Tongue (tissue), 1 donor: ENCODE measurements at regions not wholly inside any gene's neighbourhood (a gene's known extent, or its start where the extent isn't known, plus 50 kb on each side); places are given as distances from the start of the nearest gene placed in this dataset.
"Not testable (repeated sequence)": the region's sequence is repeated elsewhere in the genome, so short reads cannot be mapped to it uniquely, and the experiment has no call there.

ENCODE experiments used
- DNase-seq: peaks from one replicate; pipeline ENCODE4 v3.0.0-alpha.2; 2015

DNA sequence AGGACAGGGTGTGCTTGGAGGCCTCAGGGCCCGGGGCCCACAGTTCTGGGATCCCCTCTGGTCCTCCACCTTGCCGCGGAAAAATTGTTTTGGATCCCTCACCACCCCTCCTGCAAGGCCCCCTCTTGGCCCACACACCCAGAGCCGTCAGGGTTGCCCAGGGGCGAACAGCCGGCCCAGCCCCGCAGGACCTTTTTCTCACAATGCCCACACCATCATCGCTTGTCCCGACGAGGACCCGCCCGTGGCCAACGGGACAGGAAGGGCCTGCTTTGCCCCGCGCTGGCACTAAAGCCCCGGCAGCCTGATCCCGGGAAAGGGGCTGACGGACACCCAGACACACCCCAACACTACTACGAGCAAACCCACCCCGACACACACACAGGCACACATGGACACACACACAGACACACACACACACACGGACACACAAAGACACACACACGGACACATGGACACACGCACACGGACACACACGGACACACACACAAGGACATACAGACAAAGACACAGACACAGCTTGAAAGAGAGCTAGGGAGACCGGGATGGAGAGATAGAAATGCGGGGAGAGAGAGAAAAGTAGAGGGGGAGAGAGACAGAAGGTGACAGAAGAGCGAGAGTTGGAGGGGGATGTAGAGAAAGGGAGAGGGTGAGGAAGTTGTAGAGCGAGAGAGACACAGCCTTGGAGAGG, 1493.5 kb upstream of the DEFB115 start:
- no peak for DNase-seq

DNA sequence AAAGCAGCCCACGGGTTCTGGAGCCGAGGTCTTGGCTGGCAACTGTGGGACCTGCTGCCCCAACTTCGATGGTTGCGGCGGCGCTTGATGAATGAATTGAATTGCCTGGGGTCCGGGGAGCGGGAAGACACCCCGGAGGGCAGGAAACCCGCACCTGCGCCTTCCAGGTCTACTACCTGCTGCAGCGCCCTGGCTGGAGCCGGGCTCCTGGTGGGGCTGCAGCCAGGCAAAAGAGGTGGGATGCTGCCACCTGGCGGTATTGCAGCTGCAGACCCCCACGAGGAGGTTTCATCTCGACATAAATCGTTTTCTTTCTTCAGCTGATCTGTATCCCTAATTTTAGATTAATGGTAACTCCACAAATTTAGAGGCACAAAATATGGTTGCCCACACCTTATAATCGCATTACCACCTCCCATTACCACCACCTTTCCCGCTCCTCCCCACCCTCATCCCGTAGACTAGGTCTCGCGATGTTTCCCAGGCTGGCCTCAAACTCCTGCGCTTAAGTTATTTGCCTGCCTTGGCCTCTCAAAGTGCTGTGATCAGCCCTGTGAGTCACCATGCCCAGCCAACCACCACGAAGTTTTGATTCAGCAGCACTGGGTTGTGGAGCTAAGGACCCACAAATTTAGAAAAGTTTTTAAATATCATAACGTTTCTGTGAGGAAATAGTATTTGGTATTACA, 1492.4 kb upstream of the DEFB115 start:
- not testable (repeated sequence) for DNase-seq

DNA sequence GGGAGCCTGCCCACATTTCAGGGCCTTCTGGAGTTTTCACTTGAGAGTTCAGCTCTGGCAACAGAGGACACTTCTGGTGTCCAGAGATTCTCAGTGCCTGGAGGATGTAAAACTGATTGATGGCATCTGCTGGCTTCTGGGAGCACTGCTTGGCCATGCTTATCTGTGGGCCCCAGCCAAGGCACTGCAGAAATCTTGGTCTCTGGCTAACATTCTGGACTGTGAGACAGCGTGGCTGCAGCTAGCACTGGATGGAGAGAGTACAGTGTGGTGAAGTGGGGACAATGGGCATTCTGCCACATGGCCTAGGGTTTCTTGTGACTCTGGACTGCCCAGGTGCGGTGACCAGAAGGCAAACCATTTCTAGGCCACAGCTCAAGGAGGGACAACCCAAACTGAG, 1479.4 kb upstream of the DEFB115 start:
- not testable (repeated sequence) for DNase-seq

DNA sequence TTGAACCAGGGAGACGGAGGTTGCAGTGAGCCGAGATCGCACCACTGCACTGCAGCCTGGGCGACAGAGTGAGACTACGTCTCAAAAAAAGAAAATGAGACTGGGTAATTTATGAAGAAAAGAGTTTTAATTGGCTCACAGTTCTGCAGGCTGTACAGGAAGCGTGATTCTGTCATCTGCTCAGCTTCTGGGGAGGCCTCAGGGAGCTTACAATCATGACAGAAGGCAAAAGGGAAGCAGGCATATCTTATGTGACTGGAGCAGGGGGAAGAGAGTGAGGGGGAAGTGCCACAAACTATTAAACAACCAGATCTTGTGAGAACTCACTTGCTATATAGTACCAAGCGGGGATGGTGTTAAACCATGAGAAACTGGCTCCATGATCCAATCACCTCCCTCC, 1476.2 kb upstream of the DEFB115 start:
- DNase-seq = not testable (repeated sequence)

DNA sequence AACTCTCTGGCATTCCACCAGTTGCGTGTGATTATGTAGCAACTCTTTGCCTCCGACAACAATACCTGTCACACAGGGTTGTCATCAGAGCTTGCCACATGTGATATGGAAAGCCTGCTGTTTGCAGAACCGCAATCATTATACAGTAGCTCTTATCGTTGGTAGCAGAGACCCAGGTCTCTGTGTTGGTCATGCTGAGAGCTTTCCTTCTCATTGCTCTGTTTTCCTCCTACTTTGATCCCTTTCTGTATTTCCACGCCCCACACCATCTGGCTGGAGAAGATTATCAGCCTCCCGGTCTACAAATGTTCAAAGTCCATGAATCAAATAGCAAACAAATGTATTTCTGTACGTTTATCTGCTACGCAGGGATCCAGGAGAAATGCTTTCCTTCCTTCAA, 1475.6 kb upstream of the DEFB115 start:
- not testable (repeated sequence) for DNase-seq

DNA sequence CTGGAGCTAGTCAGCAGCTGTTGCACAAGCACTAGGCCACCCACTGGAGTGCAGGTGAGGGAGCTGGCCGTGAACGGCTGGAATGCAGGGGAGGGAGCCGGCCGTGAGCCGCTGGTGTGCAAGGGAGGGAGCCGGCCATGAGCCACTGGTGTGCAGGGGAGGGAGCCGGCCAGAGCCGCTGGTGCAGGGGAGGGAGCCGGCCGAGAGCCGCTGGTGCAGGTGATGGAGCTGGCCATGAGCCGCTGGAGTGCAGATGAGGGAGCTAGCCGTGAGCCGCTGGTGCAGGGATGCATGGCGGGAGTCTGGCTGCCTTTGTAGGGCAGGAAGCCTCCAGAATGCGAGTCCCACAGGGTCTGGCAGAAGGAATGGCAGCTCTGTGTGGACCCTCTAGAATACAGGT, 1470.0 kb upstream of the DEFB115 start:
- DNase-seq = not testable (repeated sequence)

DNA sequence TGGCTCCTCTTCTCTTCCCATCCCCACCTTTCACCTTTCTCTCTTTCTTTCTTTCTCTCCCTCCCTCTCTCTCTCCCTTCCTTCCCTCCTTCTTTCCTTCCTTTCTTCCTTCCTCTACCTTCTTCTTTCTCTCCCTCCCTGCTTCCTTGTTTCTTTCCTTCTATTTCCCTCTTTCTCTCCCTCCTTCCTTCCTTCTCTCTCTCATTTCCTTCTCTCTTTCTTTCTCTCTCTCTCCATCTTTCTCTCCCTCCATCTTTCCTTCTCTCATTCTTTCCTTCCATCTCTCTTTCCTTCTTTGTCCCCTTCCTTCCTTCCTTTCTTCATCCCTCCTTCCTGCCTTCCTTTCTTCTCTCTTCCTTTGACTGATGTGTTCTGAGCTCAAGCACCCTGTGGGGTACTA, 1467.0 kb upstream of the DEFB115 start:
- no peak for DNase-seq

DNA sequence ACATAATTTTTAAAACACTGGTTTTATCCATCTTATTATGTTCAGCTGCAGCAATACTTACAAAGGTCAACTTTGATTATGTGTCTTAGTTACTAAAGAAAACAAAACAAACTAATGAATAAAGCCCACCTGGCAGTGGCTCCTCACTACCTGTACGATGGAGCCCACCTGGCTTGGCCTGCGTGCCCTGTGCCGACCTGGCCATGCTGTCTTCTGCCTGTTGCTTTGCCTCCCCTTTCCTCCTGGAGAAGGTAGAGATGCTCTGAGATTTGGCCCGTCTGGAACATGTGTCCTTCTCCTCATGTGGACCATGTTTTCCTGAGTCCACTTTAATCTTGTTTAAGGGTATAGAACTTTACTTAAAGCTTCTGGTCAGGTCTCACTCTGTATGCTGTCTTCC, 1426.0 kb upstream of the DEFB115 start:
- DNase-seq = not testable (repeated sequence)

DNA sequence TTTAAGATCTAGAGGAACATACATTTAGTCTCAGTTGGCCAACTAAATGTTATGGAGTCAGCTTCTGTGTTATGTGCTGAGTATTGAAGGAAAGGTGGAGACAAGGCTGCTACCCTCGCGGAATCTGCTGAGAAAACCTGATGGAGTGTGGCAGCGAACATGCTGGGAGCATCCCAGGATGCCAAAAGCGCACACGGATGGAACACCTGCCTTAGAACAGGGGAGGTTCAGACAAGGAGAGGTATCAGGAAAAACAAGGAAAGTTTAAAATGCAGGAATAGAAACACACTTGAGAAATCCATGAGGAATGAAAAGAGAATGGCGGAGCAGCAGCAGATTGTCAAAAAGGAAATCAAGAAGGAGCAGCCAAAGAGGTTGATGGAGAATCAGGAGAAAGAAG, 1389.5 kb upstream of the DEFB115 start:
- DNase-seq = not testable (repeated sequence)

DNA sequence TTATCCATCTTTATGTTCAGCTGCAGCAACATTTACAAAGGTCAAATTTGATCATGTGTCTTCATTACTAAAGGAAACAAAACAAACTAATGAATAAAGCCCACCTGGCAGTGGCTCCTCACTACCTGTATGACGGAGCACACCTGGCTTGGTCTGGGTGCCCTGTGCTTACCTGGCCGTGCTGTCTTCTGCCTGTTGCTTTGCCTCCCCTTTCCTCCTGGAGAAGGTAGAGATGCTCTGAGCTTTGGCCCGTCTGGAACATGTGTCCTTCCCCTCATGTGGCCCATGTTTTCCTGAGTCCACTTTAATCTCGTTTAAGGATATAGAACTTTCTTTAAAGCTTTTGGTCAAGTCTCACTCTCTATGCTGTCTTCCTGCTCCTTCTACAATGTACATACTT, 1388.8 kb upstream of the DEFB115 start:
- not testable (repeated sequence) for DNase-seq

DNA sequence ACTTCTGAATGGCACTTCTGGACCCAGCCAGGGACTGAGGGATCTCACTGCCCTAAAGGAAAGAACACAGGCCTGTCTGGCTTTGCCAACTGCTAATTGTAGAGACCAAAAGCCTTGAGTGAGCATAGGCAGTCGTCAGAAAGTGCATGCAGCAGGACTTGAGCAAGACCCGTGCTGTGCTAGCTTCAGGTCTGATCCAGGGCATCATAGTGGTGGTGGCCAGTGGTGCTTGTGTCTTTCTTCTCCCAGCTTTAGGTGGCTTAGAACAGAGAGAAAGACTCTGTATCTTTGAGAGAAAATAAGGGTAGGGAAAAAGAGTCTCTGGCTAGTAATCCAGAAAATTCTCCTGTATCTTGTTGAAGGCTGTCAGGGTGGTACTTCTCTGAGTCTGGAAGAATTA, 1385.6 kb upstream of the DEFB115 start:
- DNase-seq = not testable (repeated sequence)

DNA sequence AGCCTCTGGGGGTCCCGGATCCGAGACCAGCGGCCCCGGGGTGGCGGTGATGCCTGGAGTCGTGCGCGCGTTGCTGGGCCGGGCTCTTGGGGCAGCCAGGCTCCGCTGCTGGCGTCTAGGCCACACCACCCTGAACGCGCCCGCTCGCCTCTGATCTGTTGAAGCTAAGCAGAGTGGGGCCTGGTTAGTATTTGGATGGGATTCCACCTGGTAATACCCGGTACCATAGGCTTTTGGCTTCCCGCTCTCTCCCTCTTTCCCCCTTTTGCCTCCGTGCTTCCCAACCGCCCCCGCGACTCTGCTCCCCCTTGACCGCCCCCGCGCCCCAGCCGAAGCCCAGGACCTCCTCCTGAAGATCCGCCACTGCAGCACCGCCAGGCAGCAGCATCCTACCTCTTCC, 1383.5 kb upstream of the DEFB115 start:
- peak; percentile 43 for DNase-seq

DNA sequence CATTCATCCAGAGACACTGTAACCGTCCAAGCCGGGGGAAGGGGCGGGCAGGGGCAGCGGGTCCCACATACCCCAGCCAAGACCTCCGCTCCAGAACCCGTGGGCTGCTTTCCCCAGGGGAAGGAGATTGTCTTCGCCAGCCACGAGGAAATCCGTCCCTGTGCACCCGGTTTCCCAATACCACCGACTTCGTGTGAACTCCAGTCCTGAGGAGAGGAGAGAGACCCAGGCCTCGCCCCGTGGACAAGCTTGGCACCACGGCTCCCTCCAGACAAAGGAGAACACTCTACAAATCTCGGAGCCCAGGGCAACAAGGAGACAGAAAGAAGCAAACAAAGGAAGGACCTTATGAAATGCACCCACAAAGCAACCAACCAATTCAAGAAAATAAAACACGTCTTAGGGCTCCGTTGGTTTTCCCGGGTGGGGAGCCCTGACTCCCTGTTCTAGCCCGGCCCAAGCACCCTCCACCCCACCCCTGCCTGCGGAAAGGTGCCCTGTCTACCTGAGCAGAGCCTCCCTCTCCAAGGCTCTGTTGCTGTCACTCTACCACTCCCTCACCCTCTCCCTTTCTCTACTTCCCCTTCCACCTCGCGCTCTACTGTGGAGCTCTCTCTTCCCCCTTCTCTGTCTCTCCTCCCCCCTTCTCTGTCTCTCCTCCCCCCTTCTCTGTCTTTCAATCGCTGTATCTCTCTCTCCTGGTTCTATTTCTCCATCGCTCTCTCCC, 1382.8 kb upstream of the DEFB115 start:
- DNase-seq = no peak

DNA sequence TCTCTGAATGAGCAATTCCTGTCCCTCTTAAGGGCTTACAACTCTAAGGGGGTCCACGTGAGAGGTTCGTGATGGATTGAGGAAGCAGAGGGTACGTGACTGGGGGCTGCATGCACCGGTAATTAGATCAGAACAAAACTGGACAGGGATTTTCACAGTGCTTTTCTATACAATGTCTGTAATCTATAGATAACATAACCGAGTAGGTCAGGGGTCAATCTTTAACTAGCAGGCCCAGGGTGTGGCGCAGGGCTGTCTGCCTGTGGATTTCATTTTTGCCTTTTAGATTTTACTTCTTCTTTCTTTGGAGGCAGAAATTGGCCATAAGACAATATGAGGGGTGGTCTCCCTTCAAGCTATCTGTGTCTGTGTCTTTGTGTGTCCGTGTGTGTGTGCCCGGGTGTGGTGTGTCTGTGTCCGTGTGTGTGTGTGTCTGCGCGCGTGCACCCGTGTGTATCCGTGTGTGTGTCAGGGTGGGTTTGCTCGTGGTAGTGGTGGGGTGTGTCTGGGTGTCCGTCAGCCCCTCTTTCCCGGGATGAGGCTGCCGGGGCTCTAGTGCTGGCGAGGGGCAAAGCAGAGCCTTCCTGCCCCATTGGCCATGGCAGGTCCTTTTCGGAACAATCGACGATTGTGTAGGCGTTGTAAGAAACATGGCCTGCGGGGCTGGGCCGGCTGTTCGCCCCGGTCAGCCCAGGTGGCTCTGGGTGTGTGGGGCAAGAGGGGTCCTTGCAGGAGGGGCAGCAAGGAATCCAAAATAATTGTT, 1382.0 kb upstream of the DEFB115 start:
- not testable (repeated sequence) for DNase-seq

DNA sequence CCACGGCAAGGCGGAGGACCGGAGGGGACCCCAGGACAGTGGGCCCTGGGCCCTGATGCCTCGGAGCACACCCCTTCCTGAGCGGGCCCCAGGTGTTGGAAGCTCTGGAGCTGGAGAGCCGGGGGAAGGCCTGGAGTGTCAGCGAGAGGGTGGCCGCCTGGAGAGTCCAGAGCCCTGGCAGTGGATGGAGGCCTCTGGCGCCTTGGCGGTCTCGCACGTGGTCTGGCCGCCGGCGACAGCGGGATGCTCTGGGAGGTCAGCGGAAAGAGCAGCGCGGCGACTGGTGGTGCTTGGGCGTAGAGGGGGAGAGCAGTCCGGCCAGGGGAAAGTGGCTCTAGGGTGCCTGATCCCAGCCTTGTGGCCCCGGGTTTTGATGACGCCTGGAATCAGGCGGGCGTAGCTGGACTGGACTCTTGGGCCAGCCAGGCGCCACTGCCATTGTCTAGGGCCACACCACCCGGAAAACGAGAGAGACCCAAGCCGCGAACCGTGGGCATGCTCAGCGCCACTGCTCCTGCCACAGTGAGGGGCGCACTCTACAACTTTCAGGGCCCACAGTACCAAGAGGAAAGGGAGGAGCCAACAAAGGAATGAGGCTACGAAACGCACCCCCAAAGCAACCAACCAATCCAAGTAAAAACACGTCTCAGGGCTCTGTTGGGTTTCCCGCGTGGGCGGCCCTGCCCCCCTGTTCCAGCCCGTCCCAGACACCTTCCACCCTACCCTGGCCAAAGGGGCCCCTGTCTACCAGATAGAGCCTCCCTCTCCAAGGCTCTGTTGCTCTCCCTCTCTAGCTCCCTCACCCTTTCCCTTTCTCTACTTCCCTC, 1381.2 kb upstream of the DEFB115 start:
- not testable (repeated sequence) for DNase-seq

DNA sequence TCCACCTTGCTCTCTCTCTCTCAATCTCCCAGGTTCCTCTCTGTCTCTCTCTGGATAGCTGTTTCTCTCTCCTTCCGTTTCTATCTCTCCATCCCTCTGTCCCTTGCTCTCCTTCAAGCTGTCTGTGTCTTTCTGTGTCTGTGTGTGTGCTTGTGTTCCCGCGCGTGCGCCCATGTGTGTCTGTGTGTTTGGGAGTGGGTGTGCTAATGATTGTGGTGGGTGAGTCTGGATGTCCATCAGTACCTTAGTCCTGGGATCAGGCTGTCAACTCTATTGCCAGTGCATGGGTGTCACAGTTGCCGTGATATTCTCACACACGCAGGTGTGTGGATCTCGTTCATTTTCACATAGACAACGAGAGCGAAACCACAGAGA, 1380.6 kb upstream of the DEFB115 start:
- no peak for DNase-seq

DNA sequence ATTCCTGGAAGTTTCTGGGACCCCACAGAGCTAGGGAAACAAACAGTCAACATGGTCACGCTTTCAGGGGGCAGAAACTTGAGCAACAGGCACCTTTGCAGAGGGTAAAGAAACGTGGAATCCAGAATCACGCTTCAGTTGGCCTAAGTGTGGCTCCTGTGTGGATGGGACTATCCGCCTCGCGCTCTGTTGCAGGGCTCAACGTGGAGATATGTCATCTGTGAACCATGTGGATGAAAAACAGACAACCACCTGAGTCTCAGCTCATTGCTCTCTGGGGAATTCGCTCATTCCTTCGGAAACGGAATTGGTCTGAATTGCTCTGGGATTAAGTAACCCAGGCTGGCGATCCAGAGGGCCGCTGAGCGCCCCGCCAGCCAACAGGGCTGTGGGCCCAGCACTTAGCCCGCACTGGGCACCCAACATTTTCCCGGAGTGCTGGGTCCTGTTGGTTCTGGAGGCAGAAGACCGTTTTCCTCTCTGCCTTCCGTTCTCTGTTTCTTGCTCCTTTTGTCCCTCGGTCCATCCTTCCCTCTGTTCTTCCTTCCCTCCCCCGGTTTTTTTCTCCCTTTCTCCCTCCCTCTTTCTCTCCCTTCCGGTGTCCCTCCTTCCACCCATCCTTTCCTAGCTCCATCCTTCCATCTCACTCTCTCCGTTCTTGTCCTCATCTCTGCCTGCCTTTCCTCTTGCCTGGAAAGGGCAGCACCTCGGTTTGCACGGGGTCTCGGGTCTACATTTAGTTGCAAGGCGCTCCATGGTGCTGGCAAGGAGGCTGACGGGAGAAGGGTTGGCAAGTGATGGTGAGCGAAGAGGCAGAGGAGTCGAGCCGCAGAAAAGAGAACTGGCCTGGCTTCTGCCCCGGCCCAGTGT, 1379.8 kb upstream of the DEFB115 start:
- DNase-seq = not testable (repeated sequence)

DNA sequence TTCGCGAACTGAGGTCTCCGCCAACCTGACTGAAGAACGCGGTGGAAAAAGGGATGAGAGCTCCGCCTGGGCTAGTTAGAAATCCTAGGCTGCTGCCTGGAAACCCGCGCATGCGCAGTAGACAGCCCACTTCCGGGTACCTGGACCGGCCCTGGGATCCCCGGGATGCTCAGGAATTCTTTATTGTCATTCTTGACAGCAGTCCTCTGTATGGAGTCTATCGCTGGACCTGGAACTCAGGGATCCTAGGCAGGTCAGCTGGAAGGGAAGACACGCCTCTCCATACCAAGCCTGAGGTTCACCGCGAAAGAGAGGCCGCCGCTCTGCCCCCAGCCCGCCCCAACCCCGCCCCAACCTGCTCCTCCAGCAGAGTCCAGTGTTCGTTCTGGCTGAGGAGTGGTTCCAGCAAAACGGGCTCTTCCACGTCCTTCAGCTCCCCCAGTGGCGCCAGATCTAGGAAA, 1379.2 kb upstream of the DEFB115 start:
- DNase-seq = peak; percentile 6

DNA sequence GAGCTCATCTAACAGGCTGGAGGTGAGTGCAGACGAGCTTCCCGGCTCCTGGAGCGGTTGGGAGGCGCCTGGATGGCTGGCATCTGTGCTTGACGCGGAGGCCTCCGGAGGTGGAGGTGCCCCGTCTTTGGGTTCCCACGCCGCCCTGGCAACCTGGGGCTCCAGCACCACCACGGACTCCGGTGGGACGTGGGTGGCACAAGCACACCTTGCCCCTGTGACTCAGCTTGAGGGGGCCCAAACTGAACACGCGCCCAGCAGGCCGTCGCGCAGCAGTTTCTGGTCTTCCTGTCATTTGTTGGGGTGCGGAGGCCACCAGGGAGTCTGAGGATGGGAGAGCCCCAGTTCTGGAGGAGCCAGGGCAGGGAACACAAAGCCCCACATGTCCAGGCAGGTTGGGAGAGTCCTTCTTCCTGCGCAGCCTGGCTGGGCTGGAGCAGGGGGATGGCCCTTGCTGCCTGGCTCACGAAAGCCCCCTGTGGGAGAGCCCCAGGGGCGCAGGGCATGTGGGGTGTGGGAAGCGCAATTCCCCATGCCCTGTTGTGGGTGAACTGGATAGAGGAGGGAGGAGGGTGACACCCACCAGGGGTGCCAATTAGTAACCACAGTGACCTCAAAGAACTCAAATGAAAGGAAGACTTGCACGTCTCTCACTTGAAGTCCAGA, 1378.6 kb upstream of the DEFB115 start:
- no peak for DNase-seq

DNA sequence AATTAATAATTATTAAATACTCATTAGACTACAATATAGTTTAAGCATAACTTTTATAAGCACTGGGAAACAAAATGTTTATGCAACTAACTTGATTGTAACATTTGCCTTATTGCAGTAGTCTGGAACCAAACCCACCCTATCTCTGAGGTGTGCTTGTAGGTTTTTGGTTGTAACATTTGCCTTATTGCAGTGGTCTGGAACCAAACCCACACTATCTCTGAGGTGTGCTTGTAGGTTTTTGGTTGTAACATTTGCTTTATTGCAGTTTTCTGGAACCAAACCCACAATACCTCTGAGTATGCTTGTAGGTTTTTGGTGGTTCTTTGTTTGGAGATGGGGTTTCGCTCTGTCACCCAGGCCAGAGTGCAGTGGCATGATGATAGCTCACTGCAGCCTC, 1376.4 kb upstream of the DEFB115 start:
- not testable (repeated sequence) for DNase-seq
